ENCODE measurements at regions not wholly inside any gene's neighbourhood (a gene's known extent, or its start where the extent isn't known, plus 50 kb on each side); places are given as distances from the start of the nearest gene placed in this dataset.

GRCh38 chr13:86446311-86446710 is 647.1 kb upstream of the SLITRK6 start:
- H3K27ac ChIP-seq, result no peak overlapping the region

GRCh38 chr13:86447479-86447878 is 648.3 kb upstream of the SLITRK6 start:
- no peak for TF ChIP-seq ZFX (IDR thresholded peaks at IDR 0.05; ENCODE audit: borderline replicate concordance)
- TF ChIP-seq CTCF (IDR thresholded peaks at IDR 0.05), result peak; percentile 18; the same call in 1 of the 2 replicates

More at GRCh38 chr13:86446311-86446710, 647.1 kb upstream of the SLITRK6 start:
- no peak for TF ChIP-seq ZFX (IDR thresholded peaks at IDR 0.05; ENCODE audit: borderline replicate concordance)
- TF ChIP-seq CTCF (IDR thresholded peaks at IDR 0.05), result no peak

GRCh38 chr13:86462011-86462410 is 662.8 kb upstream of the SLITRK6 start:
- no peak overlapping the region for H3K27ac ChIP-seq
- TF ChIP-seq CTCF (IDR thresholded peaks at IDR 0.05), result no peak
- no peak for TF ChIP-seq ZFX (IDR thresholded peaks at IDR 0.05; ENCODE audit: borderline replicate concordance)

More at GRCh38 chr13:86447479-86447878, 648.3 kb upstream of the SLITRK6 start:
- no peak overlapping the region for H3K27ac ChIP-seq

- TF ChIP-seq CTCF (IDR thresholded peaks at IDR 0.05), result peak; percentile 59
- TF ChIP-seq ZFX (IDR thresholded peaks at IDR 0.05; ENCODE audit: borderline replicate concordance), result no peak
- no peak overlapping the region for H3K27ac ChIP-seq
Observed at GRCh38 chr13:86464193-86464592, 665.0 kb upstream of the SLITRK6 start.

GRCh38 chr13:86474971-86475370 is 675.8 kb upstream of the SLITRK6 start:
- no peak for TF ChIP-seq CTCF (IDR thresholded peaks at IDR 0.05)
- TF ChIP-seq ZFX (IDR thresholded peaks at IDR 0.05; ENCODE audit: borderline replicate concordance), result no peak

GRCh38 chr13:86476656-86477055 is 677.4 kb upstream of the SLITRK6 start:
- no peak for TF ChIP-seq CTCF (IDR thresholded peaks at IDR 0.05)
- no peak for TF ChIP-seq ZFX (IDR thresholded peaks at IDR 0.05; ENCODE audit: borderline replicate concordance)
- no peak overlapping the region for H3K27ac ChIP-seq

More at GRCh38 chr13:86474971-86475370, 675.8 kb upstream of the SLITRK6 start:
- no peak overlapping the region for H3K27ac ChIP-seq

GRCh38 chr13:86486582-86486981 is 687.4 kb upstream of the SLITRK6 start:
- H3K27ac ChIP-seq, result no peak overlapping the region
- TF ChIP-seq ZFX (IDR thresholded peaks at IDR 0.05; ENCODE audit: borderline replicate concordance) (no peak), CTCF (IDR thresholded peaks at IDR 0.05) (no peak)

Data from 22Rv1 (cell line).